NCI-H1417 treated with DMSO at 0.1 percent for 48 hours (cell line): ENCODE measurements at regions not wholly inside any gene's neighbourhood (a gene's known extent, or its start where the extent isn't known, plus 50 kb on each side); places are given as distances from the start of the nearest gene placed in this dataset.

Source experiments
- DNase-seq: peaks from one replicate; lab custom pipeline; 2025; lab: John Stamatoyannopoulos, UW

DNA sequence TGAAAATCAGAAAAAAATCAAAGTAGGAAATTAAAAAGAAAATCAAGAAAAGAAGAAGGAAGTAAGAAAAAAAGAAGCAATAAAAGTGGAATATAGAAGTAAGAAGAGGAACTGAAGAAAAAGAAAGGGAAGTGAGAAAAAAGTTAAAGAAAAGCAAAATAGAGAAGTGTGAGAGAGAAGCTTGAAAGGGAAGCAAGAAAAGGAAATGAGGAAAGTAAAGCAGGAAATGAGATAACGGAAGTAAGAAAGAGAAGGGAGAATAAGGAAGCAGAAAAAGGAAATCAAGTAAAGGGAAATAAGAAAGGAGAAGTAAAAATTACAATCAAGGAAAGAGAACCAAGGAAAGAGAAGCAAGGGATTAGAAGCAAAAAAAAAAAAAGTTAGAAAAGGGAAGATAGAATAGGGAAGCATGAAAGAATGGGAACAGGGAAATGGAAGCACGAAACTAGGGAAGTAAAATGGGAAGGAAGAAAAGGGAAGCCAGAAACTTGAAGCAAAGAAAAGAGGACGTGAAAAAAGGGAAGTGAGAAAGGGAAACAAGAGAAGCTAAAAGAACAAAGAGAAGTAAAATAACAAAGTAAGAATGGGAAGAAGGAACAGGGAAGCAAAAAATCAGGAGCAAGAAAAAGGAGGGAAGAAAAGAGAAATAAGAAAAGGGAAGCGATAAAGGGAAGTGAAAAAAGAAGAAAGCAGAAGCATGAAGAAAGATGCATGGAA lies 243.3 kb upstream of the NCKAP5 start:
- no peak for DNase-seq

DNA sequence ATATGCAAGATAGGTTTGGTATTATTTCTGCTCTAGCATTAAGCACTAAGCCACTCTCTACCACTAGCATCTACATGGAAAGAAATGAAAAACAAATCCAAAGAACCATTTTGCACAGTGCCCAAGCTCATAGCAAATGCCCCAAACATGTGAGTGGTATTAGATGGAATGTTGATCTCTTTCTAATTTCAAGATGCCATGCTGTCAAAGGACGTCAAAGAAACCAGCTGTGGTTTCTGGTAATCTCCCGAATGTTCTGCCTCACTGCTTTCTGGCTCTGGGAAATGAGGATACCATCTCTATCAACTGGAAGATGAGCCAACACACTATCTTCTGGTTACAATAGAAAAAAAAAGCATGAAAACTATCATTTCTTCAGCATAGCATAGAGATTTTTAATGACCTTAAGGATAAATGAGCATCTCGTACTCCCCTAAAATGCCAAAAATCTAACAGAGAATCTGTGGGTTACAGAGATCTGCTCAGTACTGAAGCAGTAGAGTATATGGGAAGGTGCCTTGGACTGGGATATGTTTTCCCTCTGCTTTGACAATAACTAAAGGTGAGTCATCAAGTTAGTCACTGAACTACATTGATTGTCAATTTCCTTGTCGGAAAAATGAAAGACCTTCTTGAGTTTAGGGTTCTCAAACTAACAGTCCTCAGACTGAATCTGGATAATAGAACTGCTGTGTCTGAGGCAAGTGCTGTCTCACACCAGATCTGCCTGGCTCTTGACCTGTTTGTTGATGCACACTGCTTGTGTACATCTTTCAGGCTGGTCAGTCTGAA lies 244.8 kb upstream of the NCKAP5 start:
- DNase-seq = no peak

DNA sequence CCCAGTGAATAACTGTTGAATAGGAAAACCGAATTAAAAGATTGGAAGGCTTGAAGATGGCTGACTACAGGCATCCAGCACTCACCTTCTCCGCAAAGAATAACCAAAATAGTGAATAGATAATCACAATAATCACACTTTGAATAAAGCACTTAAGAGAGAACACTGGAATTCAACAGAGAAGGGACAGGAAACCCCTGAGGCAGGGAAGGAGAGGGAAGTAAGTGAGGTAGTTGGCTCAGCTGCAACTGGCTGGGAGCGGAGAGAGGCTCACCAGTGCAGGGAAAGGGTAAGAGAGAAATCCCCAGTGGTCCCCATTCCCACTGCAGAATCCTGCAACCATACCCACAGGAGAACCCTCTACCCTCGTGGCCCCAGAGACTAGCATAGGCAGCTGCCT lies 246.6 kb upstream of the NCKAP5 start:
- no peak for DNase-seq

DNA sequence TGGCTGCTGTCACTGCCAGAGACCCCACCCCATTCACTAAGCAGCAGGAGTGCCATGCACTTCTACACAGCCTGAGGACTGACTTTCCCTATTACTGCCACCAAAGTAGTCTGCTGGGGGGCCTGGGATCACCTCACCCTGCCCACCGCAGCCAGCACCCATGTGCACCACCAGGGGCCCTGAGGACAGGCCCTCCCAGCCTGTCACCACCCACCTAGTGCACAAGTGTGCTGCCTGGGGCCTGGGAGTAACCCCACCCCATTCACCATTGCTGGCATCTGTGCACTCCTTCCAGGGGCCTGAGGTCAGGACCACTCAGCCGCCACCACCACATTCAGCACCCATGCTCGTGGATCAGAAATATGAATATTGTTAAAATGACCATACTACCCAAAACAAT lies 247.8 kb upstream of the NCKAP5 start:
- DNase-seq = no peak

DNA sequence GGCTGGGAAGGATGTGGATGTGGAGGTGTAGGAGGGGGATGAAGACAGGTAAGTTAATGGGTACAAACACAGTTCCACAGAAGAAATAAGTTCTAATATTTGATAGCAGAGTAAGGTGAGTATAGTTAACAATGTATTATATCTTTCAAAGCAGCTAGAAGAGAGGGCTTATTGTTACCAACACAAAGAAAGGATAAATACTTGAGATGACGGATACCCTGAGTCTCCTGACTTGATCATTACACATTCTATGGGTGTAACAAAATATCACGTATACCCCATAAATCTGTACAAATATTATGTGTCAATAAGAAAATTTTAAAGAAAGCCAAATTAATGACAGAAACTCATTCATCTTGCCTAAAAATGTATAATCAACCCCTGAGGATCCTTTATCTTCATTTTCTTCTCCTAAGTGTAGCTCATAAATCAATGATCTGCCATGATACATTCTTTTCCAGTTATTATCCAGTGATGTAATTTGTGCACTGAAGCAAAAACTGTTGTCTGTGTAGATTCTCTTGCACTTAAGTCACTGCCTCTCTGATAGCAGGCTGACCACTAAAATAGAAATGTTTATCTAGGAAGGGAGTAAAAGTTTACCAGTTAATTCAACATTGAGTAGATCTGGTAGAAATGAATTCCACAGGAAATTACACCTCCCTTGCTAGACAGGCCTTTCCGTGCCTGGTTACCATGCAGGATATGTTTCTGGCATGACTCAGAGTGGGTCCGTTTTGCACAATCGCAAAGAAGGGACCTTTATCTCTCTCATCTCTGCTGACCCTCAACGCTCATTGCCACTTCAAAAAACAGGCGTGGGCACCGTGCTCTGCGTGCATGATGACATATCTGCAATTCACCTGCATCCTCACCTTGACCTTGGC lies 249.7 kb upstream of the NCKAP5 start:
- DNase-seq = no peak

DNA sequence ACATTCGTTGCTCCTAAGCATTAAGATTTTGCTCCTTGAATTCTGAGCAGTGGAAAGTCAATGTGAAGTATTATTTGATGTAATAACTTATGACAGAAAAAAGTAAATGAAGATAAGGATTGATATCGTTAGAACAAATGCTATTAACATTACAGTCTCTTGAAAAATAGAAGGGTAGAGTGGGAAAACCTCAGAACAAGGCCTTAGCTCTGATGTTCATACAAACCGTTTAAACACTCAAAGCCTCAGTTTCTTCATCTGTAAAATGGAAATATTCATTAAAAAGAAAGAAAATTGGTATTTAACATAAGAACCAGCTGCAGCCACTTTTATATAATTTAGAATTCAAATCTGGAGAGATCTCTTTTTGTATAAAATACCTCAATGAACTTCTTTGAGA lies 250.4 kb upstream of the NCKAP5 start:
- no peak for DNase-seq

DNA sequence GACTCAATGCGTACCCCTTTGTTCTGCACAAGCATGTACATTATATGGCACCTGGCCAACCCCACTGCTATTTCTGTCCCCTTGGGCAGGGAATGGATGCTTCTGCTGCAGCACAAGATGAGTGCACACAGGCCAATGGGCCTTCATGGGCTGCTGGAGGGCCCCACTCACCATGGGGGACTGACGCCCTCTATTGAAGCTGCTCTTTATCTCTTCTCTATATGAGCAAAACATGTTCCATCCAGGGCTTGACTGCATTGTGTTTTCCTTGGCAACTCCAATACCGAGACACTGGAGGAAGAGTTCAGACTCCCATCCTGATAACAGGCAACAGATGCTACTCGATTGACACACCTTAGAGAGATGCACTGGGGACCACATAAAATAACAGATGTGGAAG lies 251.6 kb upstream of the NCKAP5 start:
- no peak for DNase-seq

DNA sequence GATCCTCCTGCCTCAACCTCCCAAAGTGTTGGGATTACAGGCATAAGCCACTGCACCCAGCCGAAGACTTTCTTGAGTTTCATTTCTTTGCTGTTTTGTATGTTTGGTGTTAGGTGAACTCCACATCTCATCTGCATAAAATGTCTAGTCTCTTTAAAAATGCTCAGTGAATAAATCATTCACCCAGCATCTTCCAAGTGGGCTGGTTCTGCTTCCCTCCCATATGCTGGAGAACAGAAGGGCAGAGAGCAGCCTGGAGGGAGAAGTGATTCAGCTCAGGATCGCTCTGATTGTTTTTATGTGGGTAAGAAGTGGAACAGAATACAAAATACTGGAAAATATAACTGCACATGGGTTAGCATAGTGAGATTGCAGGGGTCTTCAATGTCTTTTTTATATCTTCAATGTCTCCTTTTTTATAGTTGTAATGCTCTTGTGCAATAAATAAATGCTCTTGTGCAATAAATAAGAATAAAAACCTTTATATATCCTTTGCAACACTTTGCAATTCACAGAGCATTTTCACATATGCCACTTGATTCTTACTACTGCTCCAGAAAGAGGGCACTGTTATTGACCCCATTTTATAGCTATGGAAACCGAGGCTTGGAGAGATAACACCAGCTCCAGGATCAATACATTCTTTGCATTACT lies 253.0 kb upstream of the NCKAP5 start:
- DNase-seq = no peak

DNA sequence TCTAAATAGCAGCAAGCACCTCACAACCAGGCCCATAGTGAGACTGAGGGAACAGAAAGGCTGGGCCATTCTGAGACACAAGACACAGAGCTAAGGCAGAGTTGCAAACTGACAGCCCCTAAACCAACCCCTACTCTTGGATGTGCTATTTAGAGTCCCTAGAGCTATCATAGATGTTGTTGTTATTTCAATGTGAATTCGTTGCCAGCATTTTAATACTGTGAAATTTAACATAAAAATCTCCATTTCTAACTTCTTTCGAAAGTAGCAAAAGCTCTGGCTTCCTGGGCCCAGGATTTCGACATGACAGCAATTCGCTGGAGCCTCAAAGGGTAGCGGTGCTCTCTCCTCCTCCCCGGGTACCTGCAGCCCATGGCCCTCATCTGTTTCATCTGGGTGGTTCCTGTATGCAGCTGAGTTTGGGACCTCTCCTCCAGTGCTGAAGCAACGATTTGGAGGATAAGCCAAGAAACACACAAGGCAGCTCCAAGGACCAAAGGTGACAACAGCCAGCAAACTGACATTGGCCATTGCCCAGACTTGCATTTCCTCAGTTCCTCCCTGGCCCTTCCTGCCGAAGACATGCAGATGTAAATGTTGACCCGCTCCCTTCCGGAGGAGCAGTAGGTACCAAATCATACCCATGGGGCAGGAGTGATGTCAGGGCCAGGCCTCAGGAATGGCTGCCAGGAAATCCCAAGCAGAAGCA lies 254.4 kb upstream of the NCKAP5 start:
- no peak for DNase-seq

DNA sequence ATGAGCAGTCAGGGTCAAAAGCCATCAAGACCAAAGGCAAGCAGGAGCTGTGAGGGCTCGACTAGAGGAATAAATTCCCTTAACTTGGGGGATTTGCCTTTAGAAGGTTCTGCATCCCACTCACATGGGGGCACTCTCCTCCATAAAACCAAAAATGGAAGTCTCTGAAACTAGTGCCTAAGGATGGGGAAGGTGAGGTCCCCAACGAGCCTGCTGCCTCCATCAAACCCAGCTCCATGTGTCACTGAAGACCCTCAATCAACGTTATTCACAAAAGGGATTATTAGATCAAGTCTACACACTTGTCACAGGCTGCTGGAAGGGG lies 254.9 kb upstream of the NCKAP5 start:
- DNase-seq = no peak

DNA sequence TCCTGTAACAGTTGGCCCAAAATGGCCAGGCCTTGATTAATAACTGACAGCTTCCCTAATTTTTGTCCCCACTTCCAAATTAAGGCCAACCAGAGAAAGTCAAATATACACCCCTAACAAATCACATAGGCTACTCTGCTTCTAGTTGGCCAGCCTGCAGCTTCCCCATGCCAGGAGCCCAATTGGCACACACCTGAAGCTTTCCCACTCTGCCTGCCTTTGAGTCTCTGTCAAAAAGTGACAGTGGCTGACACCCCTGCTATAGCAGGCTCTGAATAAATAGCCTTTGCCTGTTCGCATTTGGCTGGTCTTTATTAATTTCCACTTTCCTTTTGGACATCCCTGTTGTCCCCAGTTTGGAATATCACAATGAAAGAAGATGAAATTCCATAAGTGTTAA lies 256.6 kb upstream of the NCKAP5 start:
- DNase-seq = no peak

DNA sequence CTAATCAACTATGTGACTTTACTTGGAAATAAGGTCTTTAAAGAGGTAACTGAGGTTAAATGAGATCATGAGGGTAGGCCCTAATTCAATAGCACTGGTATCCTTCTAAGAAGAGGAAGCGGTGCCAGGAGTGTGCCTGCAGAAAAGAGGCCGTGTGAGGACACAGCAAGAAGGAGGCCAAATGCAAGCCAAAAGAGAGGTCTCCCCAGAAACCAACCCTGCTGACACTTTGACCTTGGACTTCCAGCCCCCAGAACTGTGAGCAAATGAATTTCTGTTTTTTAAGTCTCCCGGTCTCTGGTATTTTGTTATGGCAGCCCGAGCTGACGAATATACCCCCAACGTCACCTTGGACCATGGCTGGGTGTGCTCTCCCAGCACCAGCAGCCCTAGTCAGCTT lies 257.5 kb upstream of the NCKAP5 start:
- no peak for DNase-seq

DNA sequence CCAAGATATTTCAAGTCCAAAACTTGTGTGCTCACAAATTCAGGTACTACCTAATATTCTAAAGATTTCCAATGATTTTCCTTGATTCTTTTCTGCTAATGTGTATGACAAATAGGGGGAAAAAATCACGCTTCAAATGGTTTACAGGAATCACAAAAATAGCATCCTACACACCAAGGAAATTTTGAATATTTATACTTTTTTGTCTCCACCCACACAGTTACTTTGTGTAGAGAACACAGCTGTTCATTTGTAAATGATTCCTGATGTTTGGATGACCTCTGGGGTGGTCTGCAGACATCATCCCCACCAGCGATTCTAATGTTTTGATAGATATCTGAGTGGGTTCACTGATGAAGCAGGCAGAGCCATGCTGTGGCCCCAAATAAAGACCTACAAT lies 260.6 kb upstream of the NCKAP5 start:
- no peak for DNase-seq

DNA sequence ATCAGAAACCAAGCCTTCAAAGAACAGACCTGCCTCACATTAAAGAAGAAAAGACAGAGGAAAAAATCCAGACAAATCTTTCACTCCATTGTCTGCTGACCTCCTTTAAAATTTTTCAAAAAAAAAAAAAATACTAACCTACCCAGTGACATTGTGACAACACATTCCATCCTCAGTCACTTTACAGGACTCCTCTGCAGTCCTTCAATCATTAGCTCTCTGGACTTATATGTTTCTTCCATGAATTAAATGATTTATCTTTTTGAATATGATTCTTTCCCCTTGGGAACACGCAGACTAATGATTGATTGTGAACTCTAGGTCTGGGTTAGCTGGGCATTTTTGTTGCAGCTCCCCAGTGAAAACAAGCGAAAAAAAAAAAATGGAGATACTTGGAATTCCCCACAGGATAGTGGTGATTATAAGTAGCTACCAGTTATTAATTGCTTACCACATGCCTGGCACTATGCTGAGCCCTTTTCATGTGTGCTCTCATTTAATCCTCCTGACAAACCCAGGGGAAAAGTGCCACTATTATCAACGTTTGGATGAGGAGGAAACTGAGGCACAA lies 261.3 kb upstream of the NCKAP5 start:
- DNase-seq = no peak

DNA sequence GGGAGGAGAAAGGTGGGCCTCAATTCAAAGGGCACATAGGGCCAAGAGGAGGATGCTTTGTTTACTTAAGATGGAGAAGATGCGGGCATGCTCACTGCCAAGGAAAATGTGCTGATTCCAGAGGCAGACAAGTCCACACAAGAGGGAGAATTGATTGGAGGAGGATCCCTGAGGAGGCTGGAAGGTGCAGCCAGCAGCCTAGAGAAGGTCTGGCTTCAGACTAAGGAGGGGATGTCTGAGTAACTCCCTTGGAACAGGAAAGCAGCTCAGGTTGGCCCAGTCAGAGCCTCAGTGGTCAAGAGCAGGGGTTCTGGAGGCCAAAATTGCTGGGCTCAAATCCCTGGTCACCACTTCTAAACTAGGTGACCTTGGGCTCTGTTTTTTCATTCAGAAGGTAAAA lies 265.5 kb upstream of the NCKAP5 start:
- no peak for DNase-seq

DNA sequence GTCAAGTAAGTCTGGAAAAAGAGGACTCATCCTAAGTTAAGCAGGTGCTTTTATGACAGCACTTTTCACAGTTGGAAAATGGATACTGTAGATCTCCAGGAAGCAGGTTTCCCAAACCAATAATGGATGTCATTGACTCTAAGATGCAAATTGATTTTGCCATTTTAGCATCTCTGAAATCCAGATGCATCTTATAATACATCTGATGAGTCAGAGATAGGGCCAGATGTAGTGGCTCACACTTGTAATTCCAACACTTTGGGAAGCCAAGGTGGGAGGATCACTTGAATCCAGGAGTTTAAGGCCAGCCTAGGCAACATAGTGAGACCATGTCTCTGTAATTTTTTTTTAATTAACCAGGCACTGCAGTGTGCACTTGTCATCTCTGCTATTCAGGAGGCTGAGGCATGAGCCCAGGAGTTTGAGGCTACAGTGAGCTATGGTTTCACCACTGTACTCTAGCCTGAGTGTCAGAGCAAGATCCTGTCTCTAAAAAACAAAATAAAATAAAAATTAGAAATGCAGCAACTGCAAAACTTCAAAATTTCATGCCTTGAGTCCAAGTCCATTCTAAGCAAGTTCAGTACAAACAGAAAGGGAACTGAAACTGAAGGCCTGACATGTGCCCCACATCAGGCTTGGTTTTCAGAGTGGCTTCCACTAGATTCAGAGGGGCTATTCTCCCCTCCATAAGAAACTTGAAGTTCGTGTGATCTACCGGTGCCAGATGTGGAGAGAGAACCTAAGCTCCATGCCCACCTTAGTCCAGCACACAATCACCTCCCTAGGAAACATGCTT lies 267.8 kb upstream of the NCKAP5 start:
- no peak for DNase-seq

DNA sequence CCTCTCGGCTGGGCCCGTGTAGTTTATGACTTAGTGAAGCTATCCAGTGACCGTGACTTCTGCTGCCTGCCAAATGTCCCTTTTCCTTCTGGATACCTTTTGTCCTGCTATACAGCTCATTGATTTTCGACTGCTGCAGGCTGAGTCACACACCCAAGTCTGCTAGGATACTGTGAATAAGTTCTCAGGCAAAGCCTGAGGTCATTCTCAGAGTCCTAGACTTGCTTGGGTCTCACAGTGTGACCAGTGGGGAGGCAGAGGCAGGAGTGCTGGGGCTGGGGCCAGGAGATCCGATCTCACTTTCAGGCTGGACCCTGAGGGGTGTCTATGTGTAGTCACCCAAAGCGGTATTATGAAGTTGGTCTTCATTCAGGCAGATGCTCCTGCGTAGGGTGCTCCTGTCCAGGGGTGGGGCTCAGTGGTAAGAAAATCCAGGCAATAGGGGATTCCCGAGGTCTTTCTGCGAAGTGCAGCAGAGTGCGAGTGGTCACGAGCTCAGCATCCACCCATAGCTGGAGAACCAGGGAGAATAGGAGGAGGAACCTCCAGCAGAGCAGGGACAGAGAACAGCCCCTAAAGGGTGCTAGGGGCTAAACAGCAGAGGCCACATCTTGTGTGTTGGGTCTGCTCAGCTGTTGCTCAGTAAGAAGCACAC lies 268.6 kb upstream of the NCKAP5 start:
- no peak for DNase-seq

DNA sequence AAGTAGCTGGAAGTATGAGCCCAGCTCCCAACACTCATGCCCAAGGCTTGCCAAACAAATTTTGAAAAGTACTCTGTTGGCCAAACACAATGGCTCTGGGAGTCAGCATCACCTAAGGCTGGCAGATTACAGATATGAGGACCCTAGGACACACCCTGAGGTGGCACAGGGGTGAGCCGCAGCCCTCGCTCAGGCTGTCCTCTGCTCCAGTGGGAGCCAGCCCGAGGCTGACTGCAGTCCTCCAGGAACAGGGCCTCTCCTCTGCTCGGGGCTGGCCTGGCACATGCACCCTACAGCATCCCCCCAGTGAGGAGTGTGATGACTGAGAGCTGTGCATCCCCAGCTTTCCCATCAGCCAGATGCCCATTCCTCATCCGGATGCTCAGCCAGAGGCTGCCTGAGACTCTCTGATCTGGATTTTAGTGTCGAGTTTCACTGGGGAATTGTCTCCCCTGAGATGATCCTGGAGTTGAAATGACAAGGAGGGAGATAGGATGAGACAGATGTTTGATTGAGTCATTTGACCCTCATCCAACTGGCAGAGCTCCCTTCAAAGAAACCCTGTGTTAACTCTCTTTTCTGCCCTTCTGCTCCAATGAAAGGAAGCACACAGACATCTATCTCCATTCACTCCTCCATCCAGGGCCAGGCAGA lies 269.3 kb upstream of the NCKAP5 start:
- no peak for DNase-seq

DNA sequence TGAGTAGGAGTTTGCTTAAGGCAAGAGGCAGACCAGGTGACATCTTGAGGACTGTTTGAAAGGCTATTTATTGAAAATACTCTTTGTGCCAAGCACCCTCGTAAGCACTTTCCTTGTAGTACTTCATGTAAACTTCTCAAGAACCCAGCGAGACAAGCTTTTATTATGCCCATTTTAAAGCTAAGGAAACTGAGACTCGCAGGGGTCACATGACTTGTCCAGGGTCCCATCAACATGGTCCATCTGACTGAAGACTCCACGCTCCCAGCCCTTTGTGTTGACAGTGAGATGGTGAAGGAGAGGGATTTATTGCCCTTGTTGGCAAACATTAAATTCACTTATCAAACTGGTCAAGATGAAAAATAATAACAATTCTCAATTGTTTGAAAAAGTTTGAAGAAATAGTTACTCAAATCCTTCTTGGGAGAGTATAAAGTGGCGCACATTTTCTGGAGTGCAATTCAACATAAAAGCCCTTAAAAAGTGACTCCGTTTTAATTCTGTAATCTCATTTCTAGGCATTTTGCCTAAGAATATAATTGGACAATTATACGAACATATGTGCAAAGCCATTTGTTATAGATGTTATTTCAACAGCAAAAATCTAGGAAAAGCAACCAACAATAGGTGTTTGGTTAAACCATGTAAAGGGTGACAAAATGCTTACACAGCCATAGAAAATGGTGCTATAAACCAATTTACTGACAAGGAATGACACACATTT lies 270.5 kb upstream of the NCKAP5 start:
- no peak for DNase-seq
